ENCODE measurements at regions not wholly inside any gene's neighbourhood (a gene's known extent, or its start where the extent isn't known, plus 50 kb on each side); places are given as distances from the start of the nearest gene placed in this dataset.
A peak's percentile ranks its signal among the peaks of the same experiment; 100 is the strongest.
"Not testable (repeated sequence)": the region's sequence is repeated elsewhere in the genome, so short reads cannot be mapped to it uniquely, and the experiment has no call there.

DNA sequence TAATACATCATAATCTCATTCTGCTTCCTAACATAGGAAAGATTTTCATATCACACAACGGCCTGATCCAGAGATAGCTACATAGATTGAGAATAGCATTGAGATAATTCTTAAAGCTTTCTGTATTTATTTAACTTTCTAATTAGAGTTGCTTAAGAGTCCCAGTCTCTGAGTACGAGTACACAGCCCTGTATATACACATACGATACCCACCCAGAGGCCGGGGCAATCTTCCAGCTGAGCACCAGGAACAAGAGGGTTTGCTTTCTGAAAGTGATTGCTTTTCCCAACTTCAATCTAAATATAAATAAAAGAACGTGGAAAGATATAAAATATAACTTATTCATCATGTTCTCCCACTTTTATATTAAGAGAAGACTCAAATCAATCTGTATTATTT is 313.8 kb downstream of the COL12A1 start:
- H3K4me3 ChIP-seq: no peak overlapping the region
- no peaks in the 10 kb centered on the region for H3K27me3 ChIP-seq
- H3K36me3 ChIP-seq: no peaks in the 10 kb centered on the region
- 55 to 67% methylated on average over 5 of the region's 5 CpGs for WGBS, 2 donors
- intact Hi-C loops (cut with DNase I): no loop called here
- TF ChIP-seq POLR2A (IDR thresholded peaks at IDR 0.05): no peak
- TF ChIP-seq CTCF (IDR thresholded peaks at IDR 0.05): no peak
- DNase-seq: no peak
- H3K9me3 ChIP-seq: no peaks in the 10 kb centered on the region
- H3K27ac ChIP-seq: peak overlapping the region in 2 of 4 donors; percentile 49 to 53
- H3K4me1 ChIP-seq: peaks cover 0 to 8% (median 5%) of the 10 kb centered on the region in 3 donors

DNA sequence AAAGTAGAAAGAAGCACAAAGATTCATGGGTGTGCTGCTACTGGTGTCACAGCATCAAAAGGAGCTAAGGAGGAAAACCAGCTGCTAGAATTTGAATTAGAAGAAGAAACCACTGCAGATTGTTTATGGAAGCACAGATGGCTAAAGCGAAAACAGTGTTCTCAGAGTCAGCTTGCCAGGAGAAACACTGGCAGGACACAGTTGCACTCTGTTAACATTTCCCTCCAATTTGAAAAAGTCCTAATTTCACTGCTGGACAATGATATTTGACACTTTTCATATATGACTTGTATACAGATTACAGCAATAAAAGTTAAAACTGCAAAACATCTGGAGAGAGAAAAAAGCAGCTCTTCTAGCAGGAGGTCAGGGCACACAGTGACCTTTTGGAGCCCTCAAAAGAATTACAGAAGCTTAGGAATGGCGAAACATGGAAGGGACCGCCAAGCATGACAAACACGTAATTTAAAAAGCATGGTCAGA is 314.5 kb downstream of the COL12A1 start:
- Histone ChIP-seq H3K27ac (peak overlapping the region in 3 of 4 donors; percentile 0 to 53 (median 2)), H3K4me1 (peaks cover 0 to 8% (median 5%) of the 10 kb centered on the region in 3 donors), H3K4me3 (no peak overlapping the region), H3K27me3 (no peaks in the 10 kb centered on the region), H3K9me3 (no peaks in the 10 kb centered on the region), H3K36me3 (no peaks in the 10 kb centered on the region)
- TF ChIP-seq CTCF (IDR thresholded peaks at IDR 0.05) (no peak), POLR2A (IDR thresholded peaks at IDR 0.05) (no peak)
- WGBS, 2 donors: 68% methylated on average over 4 of the region's 4 CpGs
- intact Hi-C loops (cut with DNase I): no loop called here
- no peak for DNase-seq

GRCh38 chr6:74889635-74890034 is 316.2 kb downstream of the COL12A1 start:
- intact Hi-C loops (cut with DNase I): no loop called here
- Histone ChIP-seq H3K4me1 (peaks cover 0 to 8% (median 5%) of the 10 kb centered on the region in 3 donors), H3K27me3 (no peaks in the 10 kb centered on the region), H3K27ac (no peak overlapping the region), H3K4me3 (no peak overlapping the region), H3K36me3 (no peaks in the 10 kb centered on the region), H3K9me3 (no peaks in the 10 kb centered on the region)
- DNase-seq: no peak
- TF ChIP-seq POLR2A (IDR thresholded peaks at IDR 0.05) (no peak), CTCF (IDR thresholded peaks at IDR 0.05) (no peak)

DNA sequence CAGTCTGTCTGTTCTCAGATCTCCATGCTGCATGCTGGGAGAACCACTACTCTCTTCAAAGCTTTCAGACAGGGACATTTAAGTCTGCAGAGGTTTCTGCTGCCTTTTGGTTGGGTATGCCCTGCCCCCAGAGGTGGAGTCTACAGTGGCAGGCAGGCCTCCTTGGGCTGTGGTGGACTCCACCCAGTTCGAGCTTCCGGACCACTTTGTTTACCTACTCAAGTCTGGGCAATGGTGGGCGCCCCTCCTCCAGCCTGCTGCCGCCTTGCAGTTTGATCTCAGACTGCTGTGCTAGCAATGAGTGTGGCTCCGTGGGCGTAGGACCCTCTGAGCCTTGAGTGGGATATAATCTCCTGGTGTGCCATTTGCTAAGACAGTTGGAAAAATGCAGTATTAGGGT is 317.1 kb downstream of the COL12A1 start:
- H3K36me3 ChIP-seq; H3K27me3 ChIP-seq; H3K4me3 ChIP-seq; H3K4me1 ChIP-seq; H3K9me3 ChIP-seq; H3K27ac ChIP-seq; DNase-seq; intact Hi-C loops (cut with DNase I): not testable (repeated sequence)
- WGBS, 2 donors: 71% methylated on average over 6 of the region's 6 CpGs; no CpG with 5 or more reads in 1 of the 2 donors

DNA sequence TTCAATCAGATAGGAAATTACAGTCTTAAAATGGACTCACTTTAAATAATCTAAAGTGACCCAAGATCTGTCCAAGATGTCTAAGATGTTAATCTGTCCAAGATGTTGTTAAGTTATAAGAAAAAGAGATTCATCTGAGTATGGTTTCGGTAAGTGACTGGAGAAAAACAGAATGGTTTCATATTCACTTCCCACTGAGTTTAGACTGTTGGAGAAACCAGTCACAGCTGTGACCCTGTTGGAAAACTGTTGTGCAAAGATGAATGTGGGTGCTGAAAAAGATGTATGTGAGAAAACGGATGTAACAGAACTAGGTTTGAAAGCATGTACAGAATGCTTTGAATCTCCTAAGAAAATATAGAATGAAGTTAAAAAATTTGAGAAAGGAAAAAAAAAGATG is 325.9 kb downstream of the COL12A1 start:
- no peak overlapping the region for H3K27ac ChIP-seq
- no peak for TF ChIP-seq CTCF (IDR thresholded peaks at IDR 0.05)
- no peak for TF ChIP-seq POLR2A (IDR thresholded peaks at IDR 0.05)
- no peaks in the 10 kb centered on the region for H3K9me3 ChIP-seq
- no peaks in the 10 kb centered on the region for H3K36me3 ChIP-seq
- no peak overlapping the region for H3K4me3 ChIP-seq
- no peaks in the 10 kb centered on the region for H3K27me3 ChIP-seq
- WGBS, 2 donors: 78 to 87% methylated on average over 2 of the region's 2 CpGs
- intact Hi-C loops (cut with DNase I): no loop called here
- no peak for DNase-seq
- peaks cover 0 to 11% (median 9%) of the 10 kb centered on the region in 3 donors for H3K4me1 ChIP-seq

GRCh38 chr6:74879234-74879633 is 326.6 kb downstream of the COL12A1 start:
- intact Hi-C loops (cut with DNase I): no loop called here
- no peaks in the 10 kb centered on the region for H3K27me3 ChIP-seq
- no peak for DNase-seq
- WGBS, 2 donors: 25 to 26% methylated on average over 4 of the region's 4 CpGs
- H3K36me3 ChIP-seq: no peaks in the 10 kb centered on the region
- peak overlapping the region in 2 of 4 donors; percentile 2 to 17 for H3K27ac ChIP-seq
- no peaks in the 10 kb centered on the region for H3K9me3 ChIP-seq
- peaks cover 0 to 11% (median 9%) of the 10 kb centered on the region in 3 donors for H3K4me1 ChIP-seq
- H3K4me3 ChIP-seq: no peak overlapping the region
- TF ChIP-seq CTCF (IDR thresholded peaks at IDR 0.05) (no peak), POLR2A (IDR thresholded peaks at IDR 0.05) (no peak)
